ENCODE measurements at regions not wholly inside any gene's neighbourhood (a gene's known extent, or its start where the extent isn't known, plus 50 kb on each side); places are given as distances from the start of the nearest gene placed in this dataset.

DNA sequence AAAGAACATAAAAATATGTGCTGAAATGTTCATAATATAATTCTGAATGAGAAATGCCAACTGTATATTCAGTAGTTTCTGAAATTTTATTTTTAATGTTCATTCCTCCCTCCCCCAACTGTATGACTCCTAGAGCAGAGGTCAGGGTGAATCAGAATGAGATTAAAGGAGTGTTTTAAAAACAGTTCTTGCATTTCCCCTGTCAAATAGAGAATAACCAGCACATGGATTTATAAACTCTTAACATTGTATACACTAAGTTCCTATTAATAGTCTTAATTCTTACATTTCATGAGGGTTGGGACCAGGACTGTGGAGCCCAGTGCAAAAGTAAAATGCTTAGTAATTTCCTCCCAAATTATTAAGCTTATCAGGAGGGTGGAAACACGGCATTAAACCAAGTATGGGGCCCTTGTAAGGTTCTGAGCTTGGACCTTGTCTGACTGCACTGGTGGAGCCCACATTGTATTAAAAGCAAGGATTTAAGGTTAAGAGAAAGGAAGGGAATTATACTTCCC is 474.6 kb upstream of the RAG2 start:
- no peak for FAIRE-seq
- no peak for DNase-seq (ENCODE audit: low spot score in 2 of 2)

- FAIRE-seq (no peak), DNase-seq (ENCODE audit: low spot score in 2 of 2) (no peak)
Observed at GRCh38 chr11:37050311-37050710, 452.3 kb upstream of the RAG2 start.

DNA sequence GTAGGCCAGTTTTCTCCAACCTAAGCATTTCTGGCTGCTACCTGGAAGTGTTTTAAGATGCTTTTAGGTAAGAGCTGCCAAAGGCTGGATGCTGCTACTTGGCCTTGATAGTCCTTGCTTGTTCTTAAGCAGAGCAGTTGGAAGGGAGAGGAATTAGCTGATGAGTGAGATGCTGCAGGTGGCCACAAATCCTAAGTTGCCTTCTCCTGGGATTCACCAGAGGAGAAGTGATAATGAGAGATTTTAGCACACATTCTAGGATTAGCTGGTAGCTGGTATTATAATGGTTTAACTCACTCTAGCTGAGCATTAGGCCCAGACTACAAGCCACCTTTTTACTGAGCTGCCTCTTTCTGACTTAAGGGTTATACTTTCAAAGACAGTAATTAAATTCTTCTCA is 442.9 kb upstream of the RAG2 start:
- FAIRE-seq (no peak), DNase-seq (ENCODE audit: low spot score in 2 of 2) (no peak)

GRCh38 chr11:37038911-37039310 is 440.9 kb upstream of the RAG2 start:
- DNase-seq (ENCODE audit: low spot score in 2 of 2) (no peak), FAIRE-seq (no peak)

- FAIRE-seq: no peak
- DNase-seq (ENCODE audit: low spot score in 2 of 2): no peak
Observed at GRCh38 chr11:37026741-37027140, 428.7 kb upstream of the RAG2 start.

- no peak for DNase-seq (ENCODE audit: low spot score in 2 of 2)
- no peak for FAIRE-seq
Observed at GRCh38 chr11:37026326-37026725, 428.3 kb upstream of the RAG2 start.

GRCh38 chr11:37006563-37006962 is 408.5 kb upstream of the RAG2 start:
- FAIRE-seq (no peak), DNase-seq (ENCODE audit: low spot score in 2 of 2) (no peak)

DNA sequence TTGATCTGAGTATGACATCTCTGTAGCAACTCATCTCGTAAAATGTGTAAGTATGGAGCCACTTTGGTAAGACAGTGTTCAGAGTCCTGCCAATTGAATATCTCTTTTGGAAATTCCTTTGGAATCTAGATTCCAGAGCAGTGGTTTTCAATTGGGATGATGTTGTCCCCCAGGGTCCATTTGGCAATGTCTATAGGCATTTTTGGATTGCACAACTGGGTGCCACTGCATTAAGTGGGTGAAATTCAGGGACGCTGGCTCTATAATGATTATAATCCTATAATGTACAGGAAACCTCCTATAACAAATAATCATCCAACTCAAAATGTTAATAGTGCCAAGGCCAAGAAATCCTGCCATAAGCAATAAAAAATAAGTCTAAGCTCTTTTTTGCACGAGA is 404.8 kb upstream of the RAG2 start:
- no peak for DNase-seq (ENCODE audit: low spot score in 2 of 2)
- FAIRE-seq: no peak

GRCh38 chr11:36997656-36998055 is 399.6 kb upstream of the RAG2 start:
- DNase-seq (ENCODE audit: low spot score in 2 of 2) (no peak), FAIRE-seq (no peak)

- no peak for FAIRE-seq
- DNase-seq (ENCODE audit: low spot score in 2 of 2): no peak
Observed at GRCh38 chr11:36996795-36997194, 398.8 kb upstream of the RAG2 start.

GRCh38 chr11:36994208-36994607 is 396.2 kb upstream of the RAG2 start:
- DNase-seq (ENCODE audit: low spot score in 2 of 2) (no peak), FAIRE-seq (no peak)

DNA sequence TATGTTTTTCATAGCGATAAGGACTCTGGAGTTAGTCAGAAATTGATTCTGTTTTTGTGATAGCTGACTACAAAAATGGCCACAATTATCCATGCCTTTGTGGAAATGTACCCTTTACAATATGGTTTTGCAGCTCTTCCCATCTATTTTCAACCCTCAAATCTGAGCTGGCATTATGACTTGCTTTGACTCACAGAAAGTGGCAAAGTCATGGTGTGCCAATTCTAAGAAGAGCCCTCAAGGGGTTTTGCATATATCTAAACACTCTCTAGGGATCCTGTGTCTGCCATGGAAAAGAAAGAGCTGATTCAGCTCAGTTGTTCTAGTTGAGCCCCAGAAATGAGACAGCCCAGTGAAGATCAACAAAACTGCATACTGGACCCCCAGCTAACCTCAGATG is 390.5 kb upstream of the RAG2 start:
- FAIRE-seq (no peak), DNase-seq (ENCODE audit: low spot score in 2 of 2) (no peak)

DNA sequence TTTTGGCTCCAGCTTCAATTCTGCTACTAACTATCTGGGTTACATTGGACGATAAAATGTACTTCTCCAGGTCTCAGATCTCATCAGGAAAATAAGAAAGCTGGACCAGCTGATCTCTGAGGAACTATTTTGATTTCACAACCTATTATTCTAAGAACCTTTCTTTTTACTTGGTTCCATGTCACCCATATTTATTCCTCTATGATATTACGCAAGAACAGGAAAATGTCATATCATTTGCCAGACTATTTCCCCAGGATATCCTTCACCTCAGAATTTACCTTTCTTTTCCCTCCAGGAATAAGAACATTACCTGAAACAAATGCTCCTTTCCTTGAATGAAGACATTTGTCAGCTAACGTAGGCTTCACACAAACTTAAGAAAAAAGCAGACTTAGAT is 387.5 kb upstream of the RAG2 start:
- FAIRE-seq (no peak), DNase-seq (ENCODE audit: low spot score in 2 of 2) (no peak)

GRCh38 chr11:36976741-36977140 is 378.7 kb upstream of the RAG2 start:
- DNase-seq (ENCODE audit: low spot score in 2 of 2): no peak
- no peak for FAIRE-seq

DNA sequence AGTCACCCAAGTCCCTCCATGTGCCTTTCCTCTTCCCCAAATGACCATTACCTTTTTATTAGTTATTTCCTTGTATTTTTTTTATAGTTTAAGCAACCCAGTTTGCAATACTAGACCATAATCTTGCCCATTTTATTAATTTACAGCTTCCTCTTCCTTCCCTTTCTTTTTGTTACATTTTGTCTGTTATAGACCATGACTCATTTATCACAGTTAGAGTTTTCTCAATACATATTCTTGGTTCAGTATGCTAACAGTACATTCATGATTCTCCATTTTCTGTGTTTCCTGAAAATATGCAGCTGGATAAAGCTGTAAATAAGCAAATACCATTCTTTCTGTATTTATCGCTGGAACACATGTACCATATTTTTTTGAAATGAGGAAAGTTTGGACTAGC is 376.7 kb upstream of the RAG2 start:
- FAIRE-seq: no peak
- no peak for DNase-seq (ENCODE audit: low spot score in 2 of 2)

DNA sequence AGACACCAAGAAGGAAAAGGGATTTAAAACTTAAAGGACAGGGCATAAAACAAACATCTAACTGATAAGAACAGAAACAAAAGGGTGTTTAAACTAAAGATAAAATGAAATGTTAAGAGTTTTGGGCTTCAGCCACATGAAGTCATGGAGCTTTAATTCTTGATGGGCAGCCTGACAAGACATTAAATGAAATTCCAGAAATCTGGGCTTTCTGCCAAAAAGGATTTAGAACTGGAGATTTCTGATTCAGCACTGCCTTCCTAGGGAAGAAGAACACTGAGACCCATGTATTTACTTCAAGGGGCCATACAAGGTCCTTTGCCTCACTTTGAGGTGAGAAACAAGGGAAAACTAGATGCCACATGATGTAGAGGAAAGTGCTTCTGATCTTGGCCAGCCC is 355.9 kb upstream of the RAG2 start:
- FAIRE-seq (no peak), DNase-seq (ENCODE audit: low spot score in 2 of 2) (no peak)

DNA sequence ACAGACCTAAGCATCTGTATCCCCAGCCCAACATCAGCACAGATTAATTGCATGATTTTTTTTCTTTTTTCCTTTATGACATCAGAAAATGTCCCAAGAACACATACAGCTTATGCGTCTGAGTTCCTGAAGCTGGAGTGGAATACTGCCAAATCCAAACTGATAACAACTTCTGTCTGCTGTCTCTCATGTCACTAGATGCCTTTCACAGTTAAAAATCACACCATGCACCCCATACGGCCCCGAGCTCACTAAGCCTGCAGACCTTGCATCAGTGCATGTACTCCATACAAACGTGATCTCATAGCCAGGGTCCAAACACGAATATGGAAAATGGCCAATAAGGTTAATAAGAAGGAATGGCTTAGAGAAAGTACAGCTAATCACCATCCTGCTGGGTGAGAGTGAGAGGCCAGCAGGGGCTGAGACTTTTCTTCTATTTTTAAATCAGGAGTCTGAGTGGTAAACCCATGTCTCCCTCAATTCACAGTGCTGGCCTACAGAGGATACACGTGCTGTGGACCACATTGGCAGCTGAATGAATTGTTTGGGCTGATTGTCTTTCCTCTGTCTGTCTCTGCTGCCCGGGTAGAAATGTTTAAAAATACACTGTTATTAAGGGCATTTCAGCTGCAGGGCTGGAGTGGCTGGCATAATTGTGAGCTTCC is 350.6 kb upstream of the RAG2 start:
- FAIRE-seq (no peak), DNase-seq (ENCODE audit: low spot score in 2 of 2) (no peak)

GRCh38 chr11:36945384-36945783 is 347.3 kb upstream of the RAG2 start:
- no peak for FAIRE-seq

GRCh38 chr11:36933481-36933880 is 335.4 kb upstream of the RAG2 start:
- no peak for FAIRE-seq

More at GRCh38 chr11:36945384-36945783, 347.3 kb upstream of the RAG2 start:
- no peak for DNase-seq (ENCODE audit: low spot score in 2 of 2)

GRCh38 chr11:36931139-36931538 is 333.1 kb upstream of the RAG2 start:
- no peak for FAIRE-seq
- DNase-seq (ENCODE audit: low spot score in 2 of 2): no peak

More at GRCh38 chr11:36933481-36933880, 335.4 kb upstream of the RAG2 start:
- DNase-seq (ENCODE audit: low spot score in 2 of 2): no peak

GRCh38 chr11:36930256-36930655 is 332.2 kb upstream of the RAG2 start:
- DNase-seq (ENCODE audit: low spot score in 2 of 2) (no peak), FAIRE-seq (no peak)

DNA sequence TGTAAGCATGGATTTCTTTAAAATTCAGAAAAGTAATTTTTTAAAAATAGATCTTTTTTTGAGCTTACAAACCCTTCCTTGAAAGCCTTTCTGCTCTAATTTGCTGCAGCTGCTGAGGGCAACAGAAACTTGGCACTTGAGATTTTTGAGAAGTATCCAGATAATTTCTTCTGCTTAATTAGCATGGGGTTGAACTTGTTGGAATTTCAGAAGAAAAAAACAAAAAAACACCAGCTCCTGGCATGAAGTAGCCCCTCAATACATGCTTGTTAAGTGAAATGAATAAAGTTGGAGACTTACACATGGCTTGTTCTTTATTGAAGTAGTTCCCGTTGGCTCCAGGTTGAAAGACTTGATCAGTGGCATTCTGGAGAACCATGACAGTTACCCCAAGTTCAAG is 331.4 kb upstream of the RAG2 start:
- no peak for FAIRE-seq
- DNase-seq (ENCODE audit: low spot score in 2 of 2): no peak

- FAIRE-seq: no peak
- DNase-seq (ENCODE audit: low spot score in 2 of 2): no peak
Observed at GRCh38 chr11:36928621-36929020, 330.6 kb upstream of the RAG2 start.

All from frontal cortex (tissue), 3 donors.